ENCODE measurements at regions not wholly inside any gene's neighbourhood (a gene's known extent, or its start where the extent isn't known, plus 50 kb on each side); places are given as distances from the start of the nearest gene placed in this dataset.

DNA sequence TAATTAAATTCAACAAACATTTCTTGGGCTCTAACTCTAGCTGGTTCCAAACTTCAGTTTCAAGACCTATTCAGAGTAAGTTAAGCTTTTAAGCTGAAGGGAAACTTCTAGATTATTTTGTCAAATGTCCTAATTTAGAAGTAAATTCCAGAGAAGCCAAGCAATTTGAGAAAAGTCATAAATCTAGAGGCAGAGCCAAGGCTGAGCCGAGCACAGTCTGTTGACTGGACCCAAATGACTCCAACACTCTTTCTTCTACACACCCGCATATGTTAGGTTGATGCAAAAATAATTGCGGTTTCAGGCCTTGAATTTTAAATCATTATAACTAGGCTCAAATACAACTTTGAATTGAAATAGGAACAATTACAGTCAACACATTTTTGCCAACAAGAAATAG lies 319.7 kb downstream of the NFIB start:
- TF ChIP-seq POLR2A (IDR thresholded peaks at IDR 0.05; ENCODE audit: low read depth, low read length) = no peak
- no peak for TF ChIP-seq POLR2AphosphoS5 (IDR thresholded peaks at IDR 0.05; ENCODE audit: low read depth, low read length)

All from GM12892 (cell line).